ENCODE measurements at regions not wholly inside any gene's neighbourhood (a gene's known extent, or its start where the extent isn't known, plus 50 kb on each side); places are given as distances from the start of the nearest gene placed in this dataset.

GRCh38 chr18:73932976-73933375 lies 214.7 kb downstream of the FBXO15 start:
- no peak for TF ChIP-seq CTCF (IDR thresholded peaks at IDR 0.05; ENCODE audit: unreplicated experiment in 3 of 3)
- Mint-ChIP-seq H3K36me3 (ENCODE audit: low read depth) (no peaks in the 10 kb centered on the region), H3K4me1 (no peaks in the 10 kb centered on the region), H3K27me3 (ENCODE audit: low read depth) (peaks cover 4% of the 10 kb centered on the region), H3K9me3 (no peaks in the 10 kb centered on the region), H3K27ac (no peak overlapping the region), H3K4me3 (no peak overlapping the region)

- H3K4me1 Mint-ChIP-seq = no peaks in the 10 kb centered on the region
- no peaks in the 10 kb centered on the region for H3K36me3 Mint-ChIP-seq (ENCODE audit: low read depth)
- H3K27ac Mint-ChIP-seq = no peak overlapping the region
- H3K4me3 Mint-ChIP-seq = no peak overlapping the region
- H3K27me3 Mint-ChIP-seq (ENCODE audit: low read depth) = peaks cover under 1% of the 10 kb centered on the region
- TF ChIP-seq CTCF (IDR thresholded peaks at IDR 0.05; ENCODE audit: unreplicated experiment in 3 of 3) = no peak
- no peaks in the 10 kb centered on the region for H3K9me3 Mint-ChIP-seq
These were observed 220.1 kb downstream of the FBXO15 start for GRCh38 chr18:73927496-73927895.

- Mint-ChIP-seq H3K27me3 (ENCODE audit: low read depth) (peaks cover 6% of the 10 kb centered on the region), H3K4me3 (no peak overlapping the region), H3K36me3 (ENCODE audit: low read depth) (no peaks in the 10 kb centered on the region), H3K9me3 (no peaks in the 10 kb centered on the region), H3K27ac (no peak overlapping the region), H3K4me1 (no peaks in the 10 kb centered on the region)
- no peak for TF ChIP-seq CTCF (IDR thresholded peaks at IDR 0.05; ENCODE audit: unreplicated experiment in 3 of 3)
These were observed 222.8 kb downstream of the FBXO15 start for GRCh38 chr18:73924836-73925235.

- H3K4me3 Mint-ChIP-seq = no peak overlapping the region
- peaks cover 6% of the 10 kb centered on the region for H3K27me3 Mint-ChIP-seq (ENCODE audit: low read depth)
- H3K4me1 Mint-ChIP-seq = no peaks in the 10 kb centered on the region
- H3K27ac Mint-ChIP-seq = no peak overlapping the region
- H3K36me3 Mint-ChIP-seq (ENCODE audit: low read depth) = no peaks in the 10 kb centered on the region
- TF ChIP-seq CTCF (IDR thresholded peaks at IDR 0.05; ENCODE audit: unreplicated experiment in 3 of 3) = no peak
- H3K9me3 Mint-ChIP-seq = no peaks in the 10 kb centered on the region
These were observed 223.3 kb downstream of the FBXO15 start for GRCh38 chr18:73924307-73924706.

GRCh38 chr18:73923866-73924265 lies 223.8 kb downstream of the FBXO15 start:
- Mint-ChIP-seq H3K27me3 (ENCODE audit: low read depth) (peaks cover 6% of the 10 kb centered on the region), H3K4me3 (no peak overlapping the region), H3K27ac (no peak overlapping the region), H3K36me3 (ENCODE audit: low read depth) (no peaks in the 10 kb centered on the region), H3K9me3 (no peaks in the 10 kb centered on the region), H3K4me1 (no peaks in the 10 kb centered on the region)
- TF ChIP-seq CTCF (IDR thresholded peaks at IDR 0.05; ENCODE audit: unreplicated experiment in 3 of 3) = no peak

- TF ChIP-seq CTCF (IDR thresholded peaks at IDR 0.05; ENCODE audit: unreplicated experiment in 3 of 3) = no peak
- H3K9me3 Mint-ChIP-seq = no peaks in the 10 kb centered on the region
- H3K36me3 Mint-ChIP-seq (ENCODE audit: low read depth) = no peaks in the 10 kb centered on the region
- no peak overlapping the region for H3K27ac Mint-ChIP-seq
- H3K4me1 Mint-ChIP-seq = no peaks in the 10 kb centered on the region
- no peak overlapping the region for H3K4me3 Mint-ChIP-seq
- H3K27me3 Mint-ChIP-seq (ENCODE audit: low read depth) = peaks cover 15% of the 10 kb centered on the region
These were observed 227.6 kb downstream of the FBXO15 start for GRCh38 chr18:73920033-73920432.

Measured in nephron (organoid).